RWPE1 (cell line): ENCODE measurements at regions not wholly inside any gene's neighbourhood (a gene's known extent, or its start where the extent isn't known, plus 50 kb on each side); places are given as distances from the start of the nearest gene placed in this dataset.
A peak's percentile ranks its signal among the peaks of the same experiment; 100 is the strongest.
"Not testable (repeated sequence)": the region's sequence is repeated elsewhere in the genome, so short reads cannot be mapped to it uniquely, and the experiment has no call there.

Experiments
- CTCF ChIA-PET: fragments of 350-600 bp; sonication (Branson Sonifier 250); formaldehyde crosslinking; extraction: SDS; loops from one replicate; lab custom pipeline; 2021; lab: Yijun Ruan, JAX
- POLR2A ChIA-PET: fragments of 400-600 bp; formaldehyde crosslinking; extraction: SDS; loops from one replicate; lab custom pipeline; 2020; ENCODE audit warnings: antibody characterized with exemption; ENCODE audit not compliant: low non-redundant PET; lab: Yijun Ruan, JAX
- DNase-seq: peaks from one replicate; pipeline ENCODE4 v3.0.0; 2012; ENCODE audit warnings: low spot score
- H3K27ac ChIP-seq: fragments of 450-650 bp; 2 replicates; pipeline ENCODE4 v1.5.1; 2017
- CTCF ChIP-seq: fragments of 450-650 bp; conservative IDR thresholded peaks from 2 replicates; pipeline ENCODE4 v1.5.1; 2017; ENCODE audit warnings: low read depth, mild to moderate bottlenecking

DNA sequence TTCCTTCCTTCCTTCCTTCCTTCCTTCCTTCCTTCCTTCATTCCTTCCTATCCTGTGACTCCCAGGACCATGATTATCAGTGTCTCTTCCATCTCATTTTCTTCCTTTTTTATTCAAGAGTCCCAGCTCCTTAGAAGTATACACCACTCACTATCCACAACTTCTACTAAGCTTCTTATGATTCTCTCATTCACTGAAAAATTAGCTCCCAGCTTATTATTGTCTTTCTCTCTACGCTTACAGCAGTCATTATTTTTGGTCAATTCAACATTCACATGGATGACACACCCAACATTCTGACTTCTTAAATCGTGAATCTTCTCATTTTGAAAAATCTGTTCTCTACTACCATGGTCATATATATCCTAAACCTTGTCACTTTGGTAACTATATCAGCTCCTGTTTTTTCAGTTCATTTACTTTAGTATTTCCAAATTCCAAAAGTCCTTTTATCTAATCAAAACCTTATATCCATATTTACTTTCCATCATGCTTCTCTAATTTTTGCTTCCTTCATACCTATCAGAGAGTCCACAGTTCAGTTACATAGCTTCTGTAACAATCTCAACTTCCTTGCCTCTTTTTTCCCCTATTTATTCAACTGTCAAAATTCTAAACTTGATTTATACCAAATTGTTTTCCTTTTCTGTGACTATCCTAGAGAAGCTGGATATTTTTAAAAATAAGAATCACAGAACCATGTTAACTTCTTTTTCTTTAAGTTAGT, 677.5 kb downstream of the RAPGEF2 start:
- ChIA-PET POLR2A (no interaction called here), CTCF (no interaction called here)
- no peak for TF ChIP-seq CTCF
- no peak overlapping the region for H3K27ac ChIP-seq
- no peak for DNase-seq

DNA sequence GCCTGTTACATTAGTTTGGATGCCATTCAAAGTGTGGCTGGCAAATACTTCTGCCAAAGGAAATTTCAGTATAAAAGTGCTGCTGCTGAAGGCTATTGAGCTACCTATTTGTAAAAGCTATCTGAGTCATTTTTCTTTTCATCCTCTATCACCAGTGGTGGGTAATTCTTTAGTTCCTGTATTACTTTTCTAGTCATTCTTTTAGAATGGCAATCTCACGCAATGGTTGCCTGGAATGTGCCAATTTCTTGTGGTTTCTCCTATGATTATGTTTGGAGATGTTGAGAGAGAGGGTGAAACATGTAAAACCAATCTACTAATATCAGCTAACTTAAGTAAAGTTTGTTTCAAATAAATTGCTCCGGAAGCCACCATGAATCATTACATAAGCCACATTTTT, 685.0 kb downstream of the RAPGEF2 start:
- DNase-seq = peak; percentile 1
- H3K27ac ChIP-seq = no peak overlapping the region
- ChIA-PET CTCF (no interaction called here), POLR2A (no interaction called here)
- no peak for TF ChIP-seq CTCF

DNA sequence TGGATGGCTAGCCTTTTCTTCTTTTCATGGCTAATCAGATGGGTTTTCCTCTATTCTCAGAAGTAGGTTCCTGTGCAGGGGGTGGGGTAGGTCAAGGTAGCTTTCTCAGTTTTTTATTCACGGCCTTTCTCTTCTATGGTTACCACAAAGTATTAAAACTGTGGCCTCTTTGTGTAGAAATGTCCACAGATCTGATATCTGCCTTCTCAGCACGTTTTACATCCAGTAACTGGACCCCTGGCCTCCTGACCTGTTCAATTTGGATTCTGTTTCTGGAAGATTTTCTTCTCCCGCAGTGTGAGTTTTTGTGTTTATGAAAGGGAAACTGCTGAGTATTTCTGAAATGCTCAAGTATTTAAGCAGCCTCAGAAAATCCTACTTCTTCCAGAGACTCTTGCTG, 688.5 kb downstream of the RAPGEF2 start:
- TF ChIP-seq CTCF = no peak
- ChIA-PET POLR2A (no interaction called here), CTCF (no interaction called here)
- DNase-seq = no peak
- H3K27ac ChIP-seq = no peak overlapping the region

DNA sequence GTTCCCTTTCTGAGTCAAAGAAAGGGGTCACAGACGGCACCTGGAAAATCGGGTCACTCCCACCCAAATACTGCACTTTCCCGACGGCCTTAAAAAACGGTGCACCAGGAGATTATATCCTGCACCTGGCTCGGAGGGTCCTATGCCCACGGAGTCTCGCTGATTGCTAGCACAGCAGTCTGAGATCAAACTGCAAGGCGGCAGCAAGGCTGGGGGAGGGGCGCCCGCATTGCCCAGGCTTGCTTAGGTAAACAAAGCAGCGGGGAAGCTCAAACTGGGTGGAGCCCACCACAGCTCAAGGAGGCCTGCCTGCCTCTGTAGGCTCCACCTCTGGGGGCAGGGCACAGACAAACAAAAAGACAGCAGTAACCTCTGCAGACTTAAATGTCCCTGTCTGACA, 701.7 kb downstream of the RAPGEF2 start:
- POLR2A ChIA-PET, CTCF ChIA-PET, DNase-seq, H3K27ac ChIP-seq: not testable (repeated sequence)

DNA sequence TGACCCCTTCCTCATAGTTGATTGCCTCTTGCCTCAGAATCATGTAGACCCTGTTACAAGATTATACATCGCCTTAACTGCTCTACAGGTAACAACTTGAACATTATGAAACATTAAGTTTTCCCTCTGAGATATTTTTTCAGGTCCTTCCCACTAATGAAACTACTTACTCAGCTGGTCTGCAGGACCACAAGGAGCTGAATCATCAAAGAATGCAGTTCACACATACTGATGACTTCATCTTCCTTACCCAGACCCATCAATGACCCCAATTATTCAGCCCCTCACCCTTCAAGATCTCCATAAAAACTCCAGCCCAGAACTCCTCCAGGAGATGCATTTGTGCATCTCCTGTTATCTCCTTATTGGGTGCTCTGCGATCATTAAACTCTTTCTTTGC, 720.9 kb downstream of the RAPGEF2 start:
- H3K27ac ChIP-seq = no peak overlapping the region
- no peak for TF ChIP-seq CTCF
- DNase-seq = no peak
- ChIA-PET CTCF (no interaction called here), POLR2A (no interaction called here)

- ChIA-PET CTCF (interaction anchor here (0.6 kb wide), 1 partner anchor 215 kb away, joined by 3 read pairs; no protein-coding TSS in a partner anchor), POLR2A (no interaction called here)
- H3K27ac ChIP-seq = no peak overlapping the region
- DNase-seq = no peak
- no peak for TF ChIP-seq CTCF
These were observed 725.8 kb downstream of the RAPGEF2 start for GRCh38 chr4:159828687-159829086.

GRCh38 chr4:159829184-159829583, 726.3 kb downstream of the RAPGEF2 start:
- POLR2A ChIA-PET = no interaction called here
- CTCF ChIA-PET = no interaction called here
- TF ChIP-seq CTCF = no peak
- H3K27ac ChIP-seq = no peak overlapping the region
- DNase-seq = no peak
